CD4-positive, alpha-beta T cell (primary cell): ENCODE measurements at regions not wholly inside any gene's neighbourhood (a gene's known extent, or its start where the extent isn't known, plus 50 kb on each side); places are given as distances from the start of the nearest gene placed in this dataset.

ENCODE experiments used
- ATAC-seq: fragments of 200-7000 bp; cut with Tn5 transposase; one replicate; pipeline ENCODE4 v1.10.0; 2022; ENCODE audit warnings: mild to moderate bottlenecking; ENCODE audit not compliant: poor library complexity
- CTCF ChIA-PET: fragments of 350-600 bp; sonication (Branson Sonifier 250); formaldehyde crosslinking; loops from one replicate; lab custom pipeline; 2021; ENCODE audit warnings: antibody characterized with exemption, inconsistent platforms; lab: Charles Lee
- POLR2A ChIA-PET: fragments of 350-600 bp; sonication (Branson Sonifier 250); formaldehyde crosslinking; loops from one replicate; lab custom pipeline; 2021; ENCODE audit warnings: antibody characterized with exemption, inconsistent platforms; lab: Charles Lee
- DNase-seq, 14 experiments: peaks; one replicate each; pipeline ENCODE4 v3.0.0-alpha.2; 2013 to 2020; ENCODE audit warnings: mixed read lengths in 2 of 14
- H3K27ac ChIP-seq, 2 donors: one replicate each; pipeline versions ENCODE4 v1.5.1 to v1.7.0; 2013; ENCODE audit warnings: low read length in 2 of 2, low read depth in 1 of 2, mild to moderate bottlenecking in 1 of 2
- H3K27me3 ChIP-seq, 2 experiments: 1 replicate in 1 of 2; 2 replicates in 1 of 2; pipeline versions ENCODE4 v1.6.1 to v1.7.0; 2013; ENCODE audit warnings: low read length in 2 of 2, control low read depth in 1 of 2, mild to moderate bottlenecking in 1 of 2, moderate library complexity in 1 of 2; ENCODE audit not compliant: insufficient read depth in 2 of 2, control insufficient read depth in 1 of 2
- H3K36me3 ChIP-seq: one replicate; pipeline ENCODE4 v1.6.1; 2013; ENCODE audit warnings: low read length, control low read depth; ENCODE audit not compliant: insufficient read depth
- H3K4me1 ChIP-seq: one replicate; pipeline ENCODE4 v1.6.1; 2013; ENCODE audit warnings: low read length, control low read depth; ENCODE audit not compliant: insufficient read depth
- H3K4me3 ChIP-seq: one replicate; pipeline ENCODE4 v1.5.1; 2013; ENCODE audit warnings: mild to moderate bottlenecking, low read length, moderate library complexity
- H3K9me3 ChIP-seq, 2 experiments: 1 replicate in 1 of 2; 2 replicates in 1 of 2; pipeline versions ENCODE4 v1.6.1 to v1.7.0; 2013; ENCODE audit warnings: low read length in 2 of 2, mild to moderate bottlenecking in 2 of 2, control low read depth in 1 of 2, moderate library complexity in 1 of 2; ENCODE audit not compliant: control insufficient read depth in 1 of 2, insufficient read depth in 1 of 2
- H3K27ac Mint-ChIP-seq: one replicate; pipeline ENCODE4 v1.8.0; 2020; ENCODE audit warnings: mixed read lengths
- H3K27me3 Mint-ChIP-seq: one replicate; pipeline ENCODE4 v1.8.0; 2021; ENCODE audit warnings: mixed read lengths
- H3K36me3 Mint-ChIP-seq: one replicate; pipeline ENCODE4 v1.8.0; 2021; ENCODE audit warnings: low read depth, mixed read lengths
- H3K4me1 Mint-ChIP-seq: one replicate; pipeline ENCODE4 v1.8.0; 2021; ENCODE audit warnings: low read depth, mixed read lengths
- H3K4me3 Mint-ChIP-seq: one replicate; pipeline ENCODE4 v1.8.0; 2020; ENCODE audit warnings: mild to moderate bottlenecking, mixed read lengths
- H3K9me3 Mint-ChIP-seq: one replicate; pipeline ENCODE4 v1.8.0; 2020; ENCODE audit warnings: mixed read lengths
- intact Hi-C, 2 experiments: fragments of 100-400 bp; cut with DNase I in 1 of 2; cut with micrococcal nuclease in 1 of 2; formaldehyde crosslinking; loops; one replicate each; pipeline versions ENCODE4 v1.15.1 to v1.9.0; 2023 to 2025; cut with DNase I, micrococcal nuclease
- TF ChIP-seq, protein P1 (sequence below): fragments of 200-600 bp; IDR thresholded peaks from one replicate; pipeline ENCODE4 v1.8.0; 2022; ENCODE audit warnings: antibody characterized with exemption, mild to moderate bottlenecking

DNA sequence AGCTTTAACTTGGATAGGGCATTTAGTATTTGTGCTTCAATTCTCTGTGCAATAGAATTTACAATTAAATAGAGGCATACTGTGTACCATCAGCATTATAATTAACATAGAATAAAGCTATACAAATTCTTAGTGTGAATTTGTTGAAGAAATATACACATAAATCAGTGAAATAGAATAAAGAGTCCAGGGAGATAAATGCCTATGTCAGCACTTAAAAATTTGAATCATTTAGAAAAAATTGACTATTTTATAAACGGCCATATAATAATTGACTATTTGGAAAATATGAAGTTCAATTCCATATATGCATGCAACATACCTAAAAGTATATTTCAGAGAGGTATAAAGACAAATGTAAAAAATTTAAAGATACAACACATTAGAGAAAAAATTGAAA lies 348.7 kb downstream of the NR4A2 start:
- ChIA-PET CTCF (no interaction called here), POLR2A (no interaction called here)
- H3K36me3 ChIP-seq: no peaks in the 10 kb centered on the region
- DNase-seq: no peak
- H3K27ac ChIP-seq: no peak overlapping the region
- Mint-ChIP-seq H3K4me3 (no peak overlapping the region), H3K27ac (no peak overlapping the region), H3K27me3 (no peaks in the 10 kb centered on the region), H3K4me1 (no peaks in the 10 kb centered on the region), H3K9me3 (no peaks in the 10 kb centered on the region), H3K36me3 (no peaks in the 10 kb centered on the region)
- H3K27me3 ChIP-seq: no peaks in the 10 kb centered on the region
- intact Hi-C loops: no loop called here
- no peak for ATAC-seq
- no peaks in the 10 kb centered on the region for H3K9me3 ChIP-seq
- H3K4me1 ChIP-seq: no peaks in the 10 kb centered on the region
- TF ChIP-seq, protein P1, sequence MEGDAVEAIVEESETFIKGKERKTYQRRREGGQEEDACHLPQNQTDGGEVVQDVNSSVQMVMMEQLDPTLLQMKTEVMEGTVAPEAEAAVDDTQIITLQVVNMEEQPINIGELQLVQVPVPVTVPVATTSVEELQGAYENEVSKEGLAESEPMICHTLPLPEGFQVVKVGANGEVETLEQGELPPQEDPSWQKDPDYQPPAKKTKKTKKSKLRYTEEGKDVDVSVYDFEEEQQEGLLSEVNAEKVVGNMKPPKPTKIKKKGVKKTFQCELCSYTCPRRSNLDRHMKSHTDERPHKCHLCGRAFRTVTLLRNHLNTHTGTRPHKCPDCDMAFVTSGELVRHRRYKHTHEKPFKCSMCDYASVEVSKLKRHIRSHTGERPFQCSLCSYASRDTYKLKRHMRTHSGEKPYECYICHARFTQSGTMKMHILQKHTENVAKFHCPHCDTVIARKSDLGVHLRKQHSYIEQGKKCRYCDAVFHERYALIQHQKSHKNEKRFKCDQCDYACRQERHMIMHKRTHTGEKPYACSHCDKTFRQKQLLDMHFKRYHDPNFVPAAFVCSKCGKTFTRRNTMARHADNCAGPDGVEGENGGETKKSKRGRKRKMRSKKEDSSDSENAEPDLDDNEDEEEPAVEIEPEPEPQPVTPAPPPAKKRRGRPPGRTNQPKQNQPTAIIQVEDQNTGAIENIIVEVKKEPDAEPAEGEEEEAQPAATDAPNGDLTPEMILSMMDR: no peak
- H3K4me3 ChIP-seq: no peak overlapping the region

DNA sequence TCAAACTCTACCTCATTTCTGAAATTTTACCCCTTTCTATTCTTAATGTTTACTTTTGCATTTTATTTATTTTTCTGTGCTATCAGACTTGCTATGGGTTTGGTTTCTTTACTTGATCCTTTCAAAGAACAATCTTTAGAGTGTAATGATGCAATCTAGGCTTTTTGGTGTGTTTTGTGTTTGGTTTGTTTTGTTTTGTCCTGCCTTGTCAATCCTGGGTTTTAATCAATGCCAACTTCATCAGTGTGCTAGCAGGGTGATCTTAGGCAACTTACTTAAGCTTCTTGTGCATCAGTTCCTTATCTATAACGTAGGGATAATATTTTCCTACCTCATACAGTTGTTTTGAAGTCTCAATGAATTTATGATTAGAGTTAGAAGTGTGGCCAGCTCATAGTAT lies 350.4 kb downstream of the NR4A2 start:
- POLR2A ChIA-PET: no interaction called here
- no peaks in the 10 kb centered on the region for H3K4me1 Mint-ChIP-seq
- Histone ChIP-seq H3K36me3 (no peaks in the 10 kb centered on the region), H3K9me3 (no peaks in the 10 kb centered on the region), H3K4me1 (no peaks in the 10 kb centered on the region), H3K4me3 (no peak overlapping the region), H3K27ac (no peak overlapping the region), H3K27me3 (no peaks in the 10 kb centered on the region)
- no peaks in the 10 kb centered on the region for H3K36me3 Mint-ChIP-seq
- CTCF ChIA-PET: no interaction called here
- H3K27me3 Mint-ChIP-seq: no peaks in the 10 kb centered on the region
- no peaks in the 10 kb centered on the region for H3K9me3 Mint-ChIP-seq
- DNase-seq: no peak
- no peak for ATAC-seq
- TF ChIP-seq, protein P1: no peak
- H3K27ac Mint-ChIP-seq: no peak overlapping the region
- intact Hi-C loops: no loop called here
- H3K4me3 Mint-ChIP-seq: no peak overlapping the region

DNA sequence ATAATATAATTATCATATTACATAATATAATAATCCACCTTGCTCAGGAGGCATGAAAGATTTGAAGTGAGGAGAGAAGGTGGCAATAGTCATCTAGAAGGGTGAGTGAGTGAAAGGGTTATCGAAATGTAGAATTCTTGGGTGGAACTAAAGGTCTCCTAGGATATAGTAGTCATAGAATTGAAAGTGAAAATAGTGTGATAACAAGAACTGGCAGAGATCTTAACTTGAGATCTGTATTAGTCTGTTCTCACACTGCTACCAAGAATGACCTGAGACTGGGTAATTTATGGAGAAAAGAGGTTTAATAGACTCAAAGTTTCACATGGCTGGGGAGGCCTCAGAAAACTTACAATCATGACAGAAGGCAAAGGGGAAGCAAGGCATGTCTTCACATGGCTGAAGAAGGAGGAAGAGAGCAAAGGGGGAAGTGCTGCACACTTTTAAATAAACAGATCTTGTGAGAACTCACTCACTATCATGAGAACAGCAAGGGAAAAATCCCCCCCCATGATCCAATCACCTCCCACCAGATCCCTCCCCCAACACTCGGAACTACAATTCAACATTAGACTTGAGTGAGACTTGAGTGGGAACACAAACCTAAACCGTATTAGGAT lies 351.5 kb downstream of the NR4A2 start:
- no peak for DNase-seq
- TF ChIP-seq, protein P1: no peak
- Histone ChIP-seq H3K4me3 (no peak overlapping the region), H3K4me1 (no peaks in the 10 kb centered on the region), H3K27me3 (no peaks in the 10 kb centered on the region), H3K27ac (no peak overlapping the region), H3K9me3 (no peaks in the 10 kb centered on the region), H3K36me3 (no peaks in the 10 kb centered on the region)
- Mint-ChIP-seq H3K27me3 (no peaks in the 10 kb centered on the region), H3K4me1 (no peaks in the 10 kb centered on the region), H3K36me3 (no peaks in the 10 kb centered on the region), H3K9me3 (no peaks in the 10 kb centered on the region), H3K4me3 (no peak overlapping the region), H3K27ac (no peak overlapping the region)
- no peak for ATAC-seq
- intact Hi-C loops: no loop called here
- POLR2A ChIA-PET: no interaction called here
- CTCF ChIA-PET: no interaction called here
